Adrenal gland (tissue), 5 donors: ENCODE measurements at regions not wholly inside any gene's neighbourhood (a gene's known extent, or its start where the extent isn't known, plus 50 kb on each side); places are given as distances from the start of the nearest gene placed in this dataset.

Source experiments
- POLR2A ChIP-seq, 2 donors: fragments of 450-650 bp; IDR thresholded peaks; one replicate each; pipeline ENCODE4 v1.6.1; 2017; ENCODE audit warnings: antibody characterized with exemption in 2 of 2, mild to moderate bottlenecking in 2 of 2, moderate library complexity in 1 of 2
- TF ChIP-seq, protein P1 (sequence below), 6 experiments: fragments of 450-650 bp in 4 of 6; fragments of 200-600 bp in 2 of 6; sonication (generic) in 1 of 6; IDR thresholded peaks; 1 replicate in 5 of 6; 2 replicates in 1 of 6; pipeline versions ENCODE4 v1.5.1 to v1.8.0; 2016 to 2021; ENCODE audit warnings: antibody characterized with exemption in 6 of 6, mild to moderate bottlenecking in 2 of 6, moderate library complexity in 1 of 6
- donor health status: DM: no; HTN: no; CAD: no.

- TF ChIP-seq, protein P1, sequence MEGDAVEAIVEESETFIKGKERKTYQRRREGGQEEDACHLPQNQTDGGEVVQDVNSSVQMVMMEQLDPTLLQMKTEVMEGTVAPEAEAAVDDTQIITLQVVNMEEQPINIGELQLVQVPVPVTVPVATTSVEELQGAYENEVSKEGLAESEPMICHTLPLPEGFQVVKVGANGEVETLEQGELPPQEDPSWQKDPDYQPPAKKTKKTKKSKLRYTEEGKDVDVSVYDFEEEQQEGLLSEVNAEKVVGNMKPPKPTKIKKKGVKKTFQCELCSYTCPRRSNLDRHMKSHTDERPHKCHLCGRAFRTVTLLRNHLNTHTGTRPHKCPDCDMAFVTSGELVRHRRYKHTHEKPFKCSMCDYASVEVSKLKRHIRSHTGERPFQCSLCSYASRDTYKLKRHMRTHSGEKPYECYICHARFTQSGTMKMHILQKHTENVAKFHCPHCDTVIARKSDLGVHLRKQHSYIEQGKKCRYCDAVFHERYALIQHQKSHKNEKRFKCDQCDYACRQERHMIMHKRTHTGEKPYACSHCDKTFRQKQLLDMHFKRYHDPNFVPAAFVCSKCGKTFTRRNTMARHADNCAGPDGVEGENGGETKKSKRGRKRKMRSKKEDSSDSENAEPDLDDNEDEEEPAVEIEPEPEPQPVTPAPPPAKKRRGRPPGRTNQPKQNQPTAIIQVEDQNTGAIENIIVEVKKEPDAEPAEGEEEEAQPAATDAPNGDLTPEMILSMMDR (IDR thresholded peaks at IDR 0.05): no peak
- no peak for TF ChIP-seq POLR2A (IDR thresholded peaks at IDR 0.05)
These were observed 75.2 kb upstream of the LMO3 start for GRCh38 chr12:16681196-16681595.
